ENCODE measurements at regions not wholly inside any gene's neighbourhood (a gene's known extent, or its start where the extent isn't known, plus 50 kb on each side); places are given as distances from the start of the nearest gene placed in this dataset.

GRCh38 chr9:14985419-14985818, 75.2 kb upstream of the FREM1 start:
- no peak for TF ChIP-seq POLR2AphosphoS5 (IDR thresholded peaks at IDR 0.05; ENCODE audit: low read depth, low read length)
- no peak for TF ChIP-seq POLR2A (IDR thresholded peaks at IDR 0.05; ENCODE audit: low read depth, low read length)
- no peak for TF ChIP-seq SPI1 (IDR thresholded peaks at IDR 0.05; ENCODE audit: low read depth, low read length)
- no peak for TF ChIP-seq TAF1 (IDR thresholded peaks at IDR 0.05; ENCODE audit: low read depth, low read length)
- no peak for TF ChIP-seq PAX5 (IDR thresholded peaks at IDR 0.05; ENCODE audit: insufficient read depth, low read length, severe bottlenecking)
- TF ChIP-seq POU2F2 (IDR thresholded peaks at IDR 0.05; ENCODE audit: low read depth, low read length), result no peak
